SK-N-MC (cell line): ENCODE measurements at regions not wholly inside any gene's neighbourhood (a gene's known extent, or its start where the extent isn't known, plus 50 kb on each side); places are given as distances from the start of the nearest gene placed in this dataset.

Source experiments
- DNase-seq: peaks from one replicate; pipeline ENCODE4 v3.0.0-alpha.2; 2011; ENCODE audit warnings: low read depth, low spot score
- H3K27ac ChIP-seq: fragments of 200-600 bp; sonication (generic); 2 replicates; pipeline ENCODE4 v1.5.1; 2016; ENCODE audit warnings: mixed run types
- H3K36me3 ChIP-seq: fragments of 200-600 bp; sonication (generic); 2 replicates; pipeline ENCODE4 v1.6.1; 2017; ENCODE audit warnings: antibody characterized with exemption, low read length, mixed read lengths; ENCODE audit not compliant: insufficient read depth
- H3K4me3 ChIP-seq: fragments of 200-600 bp; sonication (generic); 2 replicates; pipeline ENCODE4 v1.5.1; 2016
- H3K9ac ChIP-seq: fragments of 200-600 bp; sonication (generic); 2 replicates; pipeline ENCODE4 v1.8.0; 2017; ENCODE audit warnings: mixed run types, mixed read lengths; ENCODE audit not compliant: insufficient read length
- H3K9me3 ChIP-seq: fragments of 200-600 bp; sonication (generic); 2 replicates; pipeline ENCODE4 v1.6.1; 2017; ENCODE audit warnings: low read depth, mild to moderate bottlenecking, antibody characterized with exemption, low read length, moderate library complexity, mixed read lengths
- EZH2 ChIP-seq: fragments of 200-600 bp; sonication (generic); IDR thresholded peaks from one replicate; pipeline ENCODE4 v1.6.1; 2017; ENCODE audit warnings: antibody characterized with exemption
- FOXP2 ChIP-seq: optimal IDR thresholded peaks from 2 replicates; pipeline ENCODE3; 2011; ENCODE audit warnings: mild to moderate bottlenecking, moderate library complexity; ENCODE audit not compliant: insufficient read depth; ENCODE audit errors: extremely low read length, control extremely low read depth
- POLR2AphosphoS5 ChIP-seq: IDR thresholded peaks from 2 replicates; pipeline ENCODE4 v1.6.1; 2012; ENCODE audit warnings: mild to moderate bottlenecking, low read depth, low read length, borderline replicate concordance

- Histone ChIP-seq H3K9ac (no peak overlapping the region), H3K4me3 (no peak overlapping the region), H3K27ac (no peak overlapping the region), H3K36me3 (no peaks in the 10 kb centered on the region), H3K9me3 (no peaks in the 10 kb centered on the region)
- no peak for TF ChIP-seq FOXP2
- no peak for TF ChIP-seq EZH2
- no peak for DNase-seq
These were observed 153.2 kb upstream of the THBS1 start for GRCh38 chr15:39427705-39428104.

- Histone ChIP-seq H3K9ac (no peak overlapping the region), H3K36me3 (no peaks in the 10 kb centered on the region), H3K9me3 (no peaks in the 10 kb centered on the region), H3K4me3 (no peak overlapping the region), H3K27ac (no peak overlapping the region)
- TF ChIP-seq POLR2AphosphoS5 (no peak), EZH2 (no peak), FOXP2 (no peak)
- no peak for DNase-seq
These were observed 151.0 kb upstream of the THBS1 start for GRCh38 chr15:39429898-39430357.

DNA sequence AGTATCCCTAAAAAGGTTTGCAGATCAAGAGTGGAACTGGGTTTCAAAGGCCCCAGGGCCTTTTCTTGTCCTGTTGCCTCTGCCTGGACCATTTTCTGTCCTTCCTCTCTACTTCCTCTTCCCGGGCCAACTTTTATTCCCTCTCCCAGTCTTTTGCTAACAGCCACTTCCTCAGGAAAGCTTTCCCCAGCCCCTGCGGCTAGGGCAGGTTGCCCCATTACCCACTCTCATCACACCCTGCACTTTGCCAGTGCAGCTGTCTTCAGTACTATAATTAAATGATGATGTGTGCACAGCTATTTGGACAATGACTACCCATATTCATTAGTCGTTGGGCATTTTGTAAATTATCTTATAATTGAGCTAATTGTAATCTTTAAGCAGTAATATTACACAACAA lies 150.5 kb upstream of the THBS1 start:
- no peak overlapping the region for H3K9ac ChIP-seq
- H3K4me3 ChIP-seq, result no peak overlapping the region
- no peak for DNase-seq
- no peaks in the 10 kb centered on the region for H3K36me3 ChIP-seq
- no peaks in the 10 kb centered on the region for H3K9me3 ChIP-seq
- no peak overlapping the region for H3K27ac ChIP-seq
- TF ChIP-seq POLR2AphosphoS5 (no peak), EZH2 (no peak), FOXP2 (no peak)

- TF ChIP-seq FOXP2 (no peak), EZH2 (no peak), POLR2AphosphoS5 (no peak)
- Histone ChIP-seq H3K27ac (no peak overlapping the region), H3K36me3 (no peaks in the 10 kb centered on the region), H3K4me3 (no peak overlapping the region), H3K9me3 (no peaks in the 10 kb centered on the region), H3K9ac (no peak overlapping the region)
- DNase-seq, result no peak
These were observed 149.5 kb upstream of the THBS1 start for GRCh38 chr15:39431376-39431775.

GRCh38 chr15:39432026-39432425 lies 148.9 kb upstream of the THBS1 start:
- Histone ChIP-seq H3K9me3 (no peaks in the 10 kb centered on the region), H3K4me3 (no peak overlapping the region), H3K9ac (no peak overlapping the region), H3K27ac (no peak overlapping the region), H3K36me3 (no peaks in the 10 kb centered on the region)
- TF ChIP-seq FOXP2 (no peak), POLR2AphosphoS5 (no peak)
- DNase-seq, result no peak

DNA sequence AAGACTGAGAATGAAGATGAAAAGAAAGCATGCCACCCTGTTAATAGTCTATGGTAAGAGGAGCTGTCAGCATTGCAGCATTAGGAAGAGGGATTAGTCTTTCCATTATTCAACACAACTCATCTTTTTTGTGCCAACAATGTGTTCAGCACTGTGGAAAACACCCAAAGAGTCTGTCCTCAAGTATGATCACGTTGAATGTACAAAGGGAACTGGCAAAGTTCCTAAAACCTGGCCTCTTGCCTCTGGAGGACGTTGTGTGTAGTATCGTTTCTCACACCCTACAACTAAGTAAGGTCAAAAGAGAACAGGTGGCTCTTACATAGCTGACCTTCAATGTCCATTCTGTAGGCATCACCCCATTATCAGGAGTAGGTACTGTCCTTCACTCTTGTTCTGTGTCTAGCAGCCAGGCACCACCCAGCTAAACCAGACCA lies 147.9 kb upstream of the THBS1 start:
- no peak overlapping the region for H3K27ac ChIP-seq
- H3K36me3 ChIP-seq, result no peaks in the 10 kb centered on the region
- H3K4me3 ChIP-seq, result no peak overlapping the region
- DNase-seq, result no peak
- no peak overlapping the region for H3K9ac ChIP-seq
- TF ChIP-seq POLR2AphosphoS5 (no peak), FOXP2 (no peak), EZH2 (no peak)
- H3K9me3 ChIP-seq, result no peaks in the 10 kb centered on the region

DNA sequence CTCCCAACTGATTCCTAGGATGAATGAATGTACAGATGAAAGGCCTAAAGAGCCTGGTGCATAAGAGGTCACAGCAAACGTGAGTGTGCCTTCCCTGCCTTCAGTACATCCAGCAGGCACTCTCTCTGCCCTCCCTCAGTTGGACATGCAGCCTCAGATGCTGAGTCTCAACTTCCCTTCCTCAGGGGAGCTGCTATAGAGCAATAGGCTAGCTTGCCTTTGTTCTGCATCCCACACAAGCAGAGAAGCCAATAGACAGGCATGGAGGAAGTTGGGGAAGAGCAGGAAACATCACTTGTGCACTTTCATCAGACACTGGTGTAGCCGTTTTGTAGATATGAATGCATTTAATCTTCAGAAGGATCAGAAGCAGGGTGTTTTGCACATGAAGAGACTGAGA lies 147.5 kb upstream of the THBS1 start:
- no peak for DNase-seq

DNA sequence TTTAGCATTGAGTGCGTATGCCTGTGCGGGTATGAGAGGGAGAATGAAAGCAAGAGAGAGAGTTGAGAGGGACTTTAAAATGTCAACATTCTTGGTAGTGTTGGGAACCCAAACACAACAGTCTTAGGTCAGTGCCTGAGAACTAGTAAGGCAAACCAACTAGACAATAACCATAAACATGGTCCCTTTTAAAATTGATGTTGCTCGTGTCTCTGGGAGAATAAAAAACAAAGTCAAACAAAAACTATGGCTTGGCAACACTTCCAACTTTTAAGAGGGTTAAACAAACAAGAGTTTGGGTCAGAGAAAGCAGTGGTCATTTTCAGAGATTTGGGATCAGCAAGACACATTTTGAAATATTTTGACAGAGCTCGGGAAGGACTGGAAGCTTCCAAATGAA lies 146.7 kb upstream of the THBS1 start:
- Histone ChIP-seq H3K27ac (no peak overlapping the region), H3K9me3 (no peaks in the 10 kb centered on the region), H3K36me3 (no peaks in the 10 kb centered on the region), H3K4me3 (no peak overlapping the region), H3K9ac (no peak overlapping the region)
- TF ChIP-seq EZH2 (no peak), POLR2AphosphoS5 (no peak), FOXP2 (no peak)
- no peak for DNase-seq

More for the DNA sequence above, 147.5 kb upstream of the THBS1 start:
- H3K4me3 ChIP-seq, result no peak overlapping the region
- TF ChIP-seq FOXP2 (no peak), EZH2 (no peak), POLR2AphosphoS5 (no peak)
- H3K9me3 ChIP-seq, result no peaks in the 10 kb centered on the region
- H3K36me3 ChIP-seq, result no peaks in the 10 kb centered on the region
- no peak overlapping the region for H3K27ac ChIP-seq
- H3K9ac ChIP-seq, result no peak overlapping the region

DNA sequence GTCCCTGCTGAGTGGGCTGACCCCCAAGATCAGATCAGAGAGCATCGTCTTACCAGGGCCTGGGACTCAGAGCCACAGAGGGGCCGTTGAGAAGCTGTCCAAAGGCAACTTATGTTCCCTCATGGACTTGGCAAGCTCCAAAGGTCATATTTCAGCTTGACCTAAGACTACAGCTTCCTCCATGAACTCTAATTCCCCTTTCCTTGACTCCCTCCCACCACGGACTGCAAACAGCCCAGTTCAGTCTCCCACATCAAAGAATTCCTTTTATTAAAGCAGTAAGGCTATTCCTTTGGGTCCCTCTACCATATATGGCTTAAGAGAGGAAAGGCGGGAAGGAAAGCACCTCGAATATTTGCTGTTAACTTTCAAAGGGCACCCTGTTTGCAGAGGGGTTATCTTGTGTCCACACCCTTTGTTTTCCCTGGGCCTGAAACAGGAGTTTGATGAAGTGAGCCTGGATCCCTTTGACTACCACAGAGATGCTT lies 146.1 kb upstream of the THBS1 start:
- Histone ChIP-seq H3K27ac (no peak overlapping the region), H3K9ac (no peak overlapping the region), H3K9me3 (no peaks in the 10 kb centered on the region), H3K36me3 (no peaks in the 10 kb centered on the region), H3K4me3 (no peak overlapping the region)
- TF ChIP-seq EZH2 (no peak), POLR2AphosphoS5 (no peak), FOXP2 (no peak)
- no peak for DNase-seq
